ENCODE measurements at regions not wholly inside any gene's neighbourhood (a gene's known extent, or its start where the extent isn't known, plus 50 kb on each side); places are given as distances from the start of the nearest gene placed in this dataset.
"Not testable (repeated sequence)": the region's sequence is repeated elsewhere in the genome, so short reads cannot be mapped to it uniquely, and the experiment has no call there.

DNA sequence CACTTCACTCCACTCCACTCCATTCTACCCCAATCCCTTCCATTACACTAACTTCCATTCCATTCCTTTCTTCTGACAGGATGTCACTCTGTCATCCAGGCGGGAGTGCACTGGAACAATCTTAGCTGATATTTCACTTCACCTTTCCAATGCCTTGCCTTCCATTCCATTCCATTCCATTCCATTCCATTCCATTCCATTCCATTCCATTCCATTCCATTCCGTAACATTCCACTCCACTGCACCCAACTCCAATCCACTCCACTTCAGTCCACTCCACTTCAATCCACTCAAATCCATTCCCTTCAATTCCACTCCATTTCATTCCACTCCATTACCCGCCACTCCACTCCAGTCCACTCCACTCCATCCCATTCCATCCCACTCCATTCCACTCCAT lies 1099.4 kb downstream of the TSPY10 start:
- DNase-seq (ENCODE audit: low read depth) = peak; percentile 48

DNA sequence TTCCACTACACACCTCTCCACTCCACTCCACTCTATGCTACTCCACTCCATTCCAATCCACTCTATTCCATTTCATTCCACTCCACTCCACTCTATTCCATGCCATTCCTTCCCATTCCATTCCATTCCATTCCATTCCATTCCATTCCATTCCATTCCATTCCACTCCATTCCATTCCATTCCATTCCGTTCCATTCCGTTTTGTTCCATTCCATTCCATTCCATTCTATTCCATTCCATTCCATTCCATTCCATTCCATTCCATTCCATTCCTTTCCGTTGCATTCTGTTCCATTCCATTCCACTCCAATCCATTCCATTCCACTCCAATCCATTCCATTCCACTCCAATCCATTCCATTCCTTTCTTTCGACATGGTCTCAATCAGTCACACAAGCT lies 1121.1 kb downstream of the TSPY10 start:
- not testable (repeated sequence) for DNase-seq (ENCODE audit: low read depth)

DNA sequence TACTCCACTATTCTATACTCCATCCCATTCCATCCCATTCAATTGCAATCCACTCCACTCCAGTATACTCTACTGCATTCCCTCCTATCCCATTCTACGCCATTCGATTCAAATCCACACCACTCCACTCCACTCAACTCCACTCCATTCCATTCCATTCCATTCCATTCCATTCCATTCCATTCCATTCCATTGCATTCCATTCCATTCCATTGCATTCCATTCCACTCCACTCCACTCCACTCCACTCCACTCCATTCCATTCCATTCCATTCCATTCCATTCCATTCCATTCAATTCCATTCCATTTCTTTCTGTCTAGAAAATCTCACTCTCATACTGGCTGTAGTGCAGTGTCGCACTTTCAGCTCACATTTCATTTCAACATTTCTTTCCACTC lies 1129.4 kb downstream of the TSPY10 start:
- DNase-seq (ENCODE audit: low read depth) = not testable (repeated sequence)

DNA sequence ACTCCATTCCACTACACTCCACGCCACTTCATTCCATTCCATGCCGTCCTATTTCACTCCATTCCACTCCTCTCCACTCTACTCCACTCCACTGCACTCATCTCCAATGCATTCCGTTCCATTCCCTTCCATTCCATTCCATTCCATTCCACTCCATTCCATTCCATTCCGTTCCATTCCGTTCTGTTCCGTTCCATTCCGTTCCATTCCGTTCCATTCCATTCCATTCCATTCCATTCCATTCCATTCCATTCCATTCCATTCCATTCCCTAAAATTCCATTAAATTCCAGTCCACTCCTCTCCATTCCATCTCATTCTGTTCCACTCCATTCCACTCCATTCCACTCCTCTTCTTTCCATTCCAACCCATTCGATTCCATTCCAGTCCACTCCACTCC lies 1139.1 kb downstream of the TSPY10 start:
- DNase-seq (ENCODE audit: low read depth) = no peak

DNA sequence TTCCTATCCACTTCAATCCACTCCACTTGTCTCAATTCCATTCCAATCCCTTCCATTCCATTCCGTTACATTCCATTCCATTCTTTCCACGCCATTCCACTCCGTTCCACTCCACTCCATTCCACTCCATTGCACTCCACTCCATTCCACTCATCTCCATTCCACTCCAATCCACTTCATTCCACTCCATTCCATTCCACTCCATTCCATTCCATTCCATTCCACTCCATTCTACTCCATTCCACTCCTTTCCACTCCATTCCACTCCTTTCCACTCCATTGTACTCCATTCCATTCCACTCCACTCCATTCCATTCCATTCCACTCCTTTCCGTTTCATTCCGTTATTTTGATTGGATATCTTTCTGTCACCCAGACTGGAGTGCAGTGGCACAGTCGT lies 1158.7 kb downstream of the TSPY10 start:
- no peak for DNase-seq (ENCODE audit: low read depth)
